ENCODE measurements at regions not wholly inside any gene's neighbourhood (a gene's known extent, or its start where the extent isn't known, plus 50 kb on each side); places are given as distances from the start of the nearest gene placed in this dataset.
"Not testable (repeated sequence)": the region's sequence is repeated elsewhere in the genome, so short reads cannot be mapped to it uniquely, and the experiment has no call there.

DNA sequence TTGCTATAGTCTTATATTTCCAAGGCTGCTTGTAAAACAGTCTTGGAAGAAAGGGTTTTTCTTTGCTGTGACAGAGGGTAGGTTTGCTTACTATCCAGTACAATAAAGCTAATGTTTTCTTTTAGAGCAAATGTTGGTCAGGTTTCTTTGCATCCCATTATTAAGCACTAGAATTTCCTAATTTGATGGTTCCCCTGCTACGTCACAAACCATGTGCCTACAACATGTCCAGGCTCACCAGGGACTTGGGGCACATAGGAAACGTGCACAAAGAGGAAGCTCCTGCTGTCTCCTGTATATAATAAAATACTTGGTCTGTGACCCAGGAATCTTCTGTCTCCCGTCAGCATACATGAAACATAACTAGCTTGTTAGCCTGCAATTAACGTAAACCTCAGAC is 486.3 kb upstream of the LRFN5 start:
- no peak for DNase-seq (ENCODE audit: extremely low read depth, low read depth, low spot score)

GRCh38 chr14:41096131-41096530 is 510.5 kb upstream of the LRFN5 start:
- no peak for DNase-seq (ENCODE audit: extremely low read depth, low read depth, low spot score)

DNA sequence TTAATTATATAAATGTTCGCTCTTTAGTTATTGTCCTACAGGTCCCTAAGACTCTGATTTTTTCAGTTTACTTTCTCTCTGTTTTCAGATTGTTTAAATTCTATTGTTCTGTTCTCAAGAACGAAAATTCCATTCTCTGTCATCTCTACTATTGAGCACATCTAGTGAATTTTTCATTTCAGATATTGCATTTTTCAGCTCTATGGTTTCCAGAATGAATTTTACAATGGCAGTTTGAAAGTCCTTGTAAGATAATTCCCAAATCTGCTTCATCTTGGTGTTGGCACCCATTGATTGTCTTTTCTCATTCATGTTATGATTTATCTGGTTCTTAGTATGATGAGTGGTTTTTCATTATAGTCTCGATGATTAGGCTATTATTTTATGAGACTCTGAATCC is 519.6 kb upstream of the LRFN5 start:
- DNase-seq (ENCODE audit: extremely low read depth, low read depth, low spot score), result no peak

- no peak for DNase-seq (ENCODE audit: extremely low read depth, low read depth, low spot score)
These were observed 533.1 kb upstream of the LRFN5 start for GRCh38 chr14:41073544-41073943.

GRCh38 chr14:41072776-41073175 is 533.9 kb upstream of the LRFN5 start:
- no peak for DNase-seq (ENCODE audit: extremely low read depth, low read depth, low spot score)

DNA sequence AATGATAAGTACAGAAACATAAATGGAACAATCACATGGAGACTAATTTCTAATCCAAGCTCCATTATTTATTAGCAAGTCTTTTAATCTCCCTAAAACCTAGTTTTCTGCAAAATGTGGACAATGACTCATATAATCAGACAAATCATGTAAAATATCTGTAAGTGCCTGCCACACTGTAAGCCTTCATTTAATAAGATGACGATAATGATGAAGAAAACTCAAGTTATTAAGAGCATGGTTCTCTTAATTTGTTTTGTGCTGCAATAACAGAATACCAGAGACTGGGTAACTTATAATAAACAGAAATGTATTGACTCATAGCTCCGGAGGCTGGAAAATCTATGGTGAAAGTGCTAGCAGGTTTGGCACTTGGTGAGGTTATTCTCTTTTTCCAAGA is 535.3 kb upstream of the LRFN5 start:
- no peak for DNase-seq (ENCODE audit: extremely low read depth, low read depth, low spot score)

DNA sequence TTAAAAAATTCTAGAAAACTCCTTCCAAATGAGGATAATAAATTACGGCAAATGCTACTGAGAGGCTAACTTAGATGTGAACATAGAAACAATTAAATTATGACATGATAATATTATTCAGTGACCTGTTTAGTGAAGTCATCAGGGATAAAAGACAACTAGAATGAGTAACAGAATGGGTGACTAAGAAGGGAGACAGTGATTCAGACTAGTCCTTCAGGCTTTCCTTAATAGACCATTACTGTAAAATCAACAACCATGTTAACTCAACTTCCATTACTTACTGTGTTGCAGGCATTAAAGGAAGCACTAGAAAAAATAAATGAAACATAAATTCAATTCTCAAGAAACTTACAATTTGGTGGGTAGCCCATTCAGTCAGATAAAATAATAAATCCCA is 543.9 kb upstream of the LRFN5 start:
- DNase-seq (ENCODE audit: extremely low read depth, low read depth, low spot score), result no peak

DNA sequence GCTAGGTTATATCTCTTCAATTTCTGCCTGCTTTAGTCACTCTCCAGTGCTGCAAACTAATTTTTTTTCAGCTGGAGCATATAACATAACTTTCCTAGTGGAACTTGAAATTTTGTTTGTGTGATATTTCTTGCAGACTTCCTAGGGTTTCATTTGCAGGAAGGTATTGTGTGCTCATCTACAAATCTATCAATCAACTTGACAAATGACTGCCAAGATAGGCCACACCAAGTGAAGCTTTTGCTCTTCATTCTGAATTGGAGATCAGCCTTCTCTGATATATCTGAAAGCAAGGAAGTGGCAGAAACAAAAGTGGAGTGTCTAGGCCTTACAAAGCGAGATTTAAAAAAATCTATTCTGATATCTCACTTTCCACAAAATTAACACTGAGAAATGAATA is 551.1 kb upstream of the LRFN5 start:
- DNase-seq (ENCODE audit: extremely low read depth, low read depth, low spot score), result no peak

- DNase-seq (ENCODE audit: extremely low read depth, low read depth, low spot score), result no peak
These were observed 554.9 kb upstream of the LRFN5 start for GRCh38 chr14:41051801-41052200.

GRCh38 chr14:41047763-41048162 is 558.9 kb upstream of the LRFN5 start:
- DNase-seq (ENCODE audit: extremely low read depth, low read depth, low spot score), result no peak

- no peak for DNase-seq (ENCODE audit: extremely low read depth, low read depth, low spot score)
These were observed 569.3 kb upstream of the LRFN5 start for GRCh38 chr14:41037388-41037787.

DNA sequence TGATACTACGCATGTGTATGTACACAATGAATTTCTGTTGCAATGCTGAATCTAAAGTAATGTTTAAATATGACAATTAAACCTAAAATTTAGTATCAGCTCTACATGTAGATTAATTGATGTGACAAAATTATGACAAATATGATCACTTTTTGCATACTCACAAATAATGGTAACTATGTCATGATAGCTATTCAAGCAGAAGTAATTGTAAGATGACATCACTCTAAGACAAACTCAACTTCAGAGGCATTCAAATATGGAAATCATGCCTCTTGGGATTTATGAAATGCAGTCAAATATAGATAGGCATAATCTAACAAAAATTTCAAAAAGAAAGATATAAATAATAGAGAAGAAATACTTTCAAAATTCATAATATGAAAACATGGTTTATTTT is 571.7 kb upstream of the LRFN5 start:
- no peak for DNase-seq (ENCODE audit: extremely low read depth, low read depth, low spot score)

DNA sequence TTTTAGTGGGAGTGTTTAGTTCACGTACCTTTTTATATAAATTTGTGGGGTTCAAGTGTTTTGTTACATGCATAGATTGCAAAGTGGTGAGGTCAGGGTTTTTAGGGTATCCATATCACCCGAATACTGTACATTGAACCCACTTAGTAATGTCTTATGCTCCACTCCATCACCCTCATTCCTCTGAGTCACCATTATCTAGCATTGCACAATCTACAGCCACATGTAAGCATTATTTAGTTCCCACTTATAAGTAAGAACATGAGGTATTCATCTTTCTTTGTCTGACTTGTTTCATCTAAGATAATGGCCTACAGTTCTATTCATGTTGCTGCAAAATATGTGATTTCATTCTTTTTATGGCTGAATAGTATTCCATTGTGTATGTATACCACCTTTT is 583.7 kb upstream of the LRFN5 start:
- DNase-seq (ENCODE audit: extremely low read depth, low read depth, low spot score), result no peak

DNA sequence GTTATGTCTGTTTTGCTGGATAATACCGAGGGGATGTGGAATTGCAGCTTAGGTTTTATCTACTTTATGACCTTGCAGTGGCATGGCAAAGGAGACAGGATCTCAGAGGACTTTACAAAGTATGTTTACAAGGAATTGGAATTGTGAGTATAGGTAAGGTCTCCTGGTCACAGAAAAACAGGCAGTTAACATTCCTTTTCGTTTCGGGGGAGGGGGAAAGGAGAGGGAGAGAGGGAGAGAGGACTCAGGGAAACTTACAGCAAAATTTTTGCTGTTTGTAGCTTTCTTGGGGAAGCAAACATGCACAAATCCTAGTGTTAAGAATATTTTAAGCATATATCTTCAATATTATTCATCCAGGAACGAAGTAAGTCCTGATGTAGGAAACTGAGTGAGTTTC is 590.5 kb upstream of the LRFN5 start:
- no peak for DNase-seq (ENCODE audit: extremely low read depth, low read depth, low spot score)

DNA sequence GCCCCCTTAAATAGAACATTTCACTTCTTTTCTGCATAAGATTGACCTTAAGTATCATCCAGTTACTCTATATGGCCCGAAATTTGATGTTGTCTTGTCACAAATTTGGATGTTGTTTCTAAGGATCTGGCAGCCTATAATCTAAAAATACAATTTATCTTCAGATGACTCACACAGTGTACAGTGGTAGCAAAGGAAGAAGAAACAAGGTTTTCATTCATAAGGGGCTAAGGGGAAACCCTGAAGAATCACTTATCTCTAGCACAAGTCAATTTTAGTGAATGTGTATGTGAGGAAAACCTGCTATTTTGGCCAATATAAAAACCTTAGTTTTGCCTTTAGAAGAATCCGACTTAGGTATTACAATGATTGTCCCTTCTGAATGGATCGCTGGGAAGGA is 606.3 kb upstream of the LRFN5 start:
- DNase-seq (ENCODE audit: extremely low read depth, low read depth, low spot score), result no peak

DNA sequence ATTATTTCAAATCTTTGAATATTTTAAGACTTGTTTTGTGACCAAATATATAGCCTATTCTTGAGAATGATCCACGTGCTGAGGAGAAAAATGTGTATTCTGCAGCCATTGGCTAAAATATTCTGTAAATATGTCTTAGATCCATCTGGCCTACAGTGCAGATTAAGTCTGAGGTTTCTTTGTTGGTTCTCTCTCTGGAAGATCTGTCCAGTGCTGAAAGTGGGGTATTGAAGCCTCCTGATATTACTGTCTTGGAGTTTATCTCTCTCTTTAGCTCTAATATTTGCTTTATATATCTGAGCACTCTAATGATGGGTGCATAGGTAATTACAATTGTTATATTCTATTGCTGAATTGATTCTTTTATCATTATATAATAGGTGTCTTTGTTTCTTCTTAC is 617.4 kb upstream of the LRFN5 start:
- no peak for DNase-seq (ENCODE audit: extremely low read depth, low read depth, low spot score)

DNA sequence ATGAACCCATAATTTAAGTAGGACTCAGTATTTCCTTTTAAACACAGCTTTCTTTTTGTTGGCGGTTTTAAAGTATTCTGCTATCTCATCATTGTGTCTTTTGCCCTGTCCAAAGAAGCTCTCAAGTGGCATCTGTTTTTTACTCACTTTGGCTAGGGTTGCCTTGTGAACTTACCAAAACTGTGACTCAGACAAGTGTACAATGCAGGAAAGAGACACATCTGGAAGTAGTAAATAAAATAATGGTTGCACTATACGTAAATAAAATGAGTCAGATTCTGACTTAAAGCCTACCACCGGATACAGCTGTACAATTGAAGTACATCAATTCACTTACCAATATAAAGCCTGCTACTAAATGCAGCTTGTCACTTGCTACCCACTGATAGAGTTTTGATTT is 619.2 kb upstream of the LRFN5 start:
- DNase-seq (ENCODE audit: extremely low read depth, low read depth, low spot score), result no peak

GRCh38 chr14:40986655-40987054 is 620.0 kb upstream of the LRFN5 start:
- DNase-seq (ENCODE audit: extremely low read depth, low read depth, low spot score), result no peak

GRCh38 chr14:40985584-40985983 is 621.1 kb upstream of the LRFN5 start:
- no peak for DNase-seq (ENCODE audit: extremely low read depth, low read depth, low spot score)

DNA sequence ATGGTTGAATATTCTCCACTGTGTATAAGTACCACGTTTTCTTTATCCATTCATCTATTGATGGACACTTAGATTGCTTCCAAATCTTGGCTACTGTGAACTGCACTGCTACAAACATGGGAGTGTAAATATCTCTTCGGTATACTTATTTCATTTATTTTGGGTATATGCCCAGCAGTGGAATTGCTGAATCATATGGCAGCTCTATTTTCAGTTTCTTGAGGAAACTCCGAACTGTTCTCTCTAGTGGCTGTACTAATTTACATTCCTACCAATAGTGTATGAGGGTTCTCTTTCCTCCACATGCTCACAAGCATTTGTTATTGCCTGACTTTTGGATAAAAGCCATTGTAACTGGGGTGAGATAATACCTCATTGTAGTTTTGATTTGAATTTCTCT is 623.1 kb upstream of the LRFN5 start:
- no peak for DNase-seq (ENCODE audit: extremely low read depth, low read depth, low spot score)

DNA sequence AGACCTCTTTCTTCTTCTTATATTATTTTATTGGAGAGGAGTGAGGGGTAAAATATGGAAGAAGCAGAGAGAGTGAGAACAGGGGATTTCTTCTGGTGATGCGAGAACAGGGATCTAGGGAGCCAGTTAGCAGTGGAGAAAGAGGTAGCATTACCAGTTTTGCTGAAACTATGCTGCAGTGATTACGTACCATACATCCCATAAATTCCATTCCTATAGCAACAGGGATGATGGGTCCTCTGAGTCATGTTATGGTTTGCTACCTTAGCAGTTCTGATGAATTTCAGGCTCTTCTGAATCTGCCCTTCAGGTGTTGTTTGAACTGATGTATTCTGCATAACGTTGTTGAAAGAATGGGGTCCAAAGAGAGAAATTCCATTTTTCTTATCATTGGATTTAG is 625.4 kb upstream of the LRFN5 start:
- no peak for DNase-seq (ENCODE audit: extremely low read depth, low read depth, low spot score)

- not testable (repeated sequence) for DNase-seq (ENCODE audit: extremely low read depth, low read depth, low spot score)
These were observed 646.4 kb upstream of the LRFN5 start for GRCh38 chr14:40960257-40960656.

DNA sequence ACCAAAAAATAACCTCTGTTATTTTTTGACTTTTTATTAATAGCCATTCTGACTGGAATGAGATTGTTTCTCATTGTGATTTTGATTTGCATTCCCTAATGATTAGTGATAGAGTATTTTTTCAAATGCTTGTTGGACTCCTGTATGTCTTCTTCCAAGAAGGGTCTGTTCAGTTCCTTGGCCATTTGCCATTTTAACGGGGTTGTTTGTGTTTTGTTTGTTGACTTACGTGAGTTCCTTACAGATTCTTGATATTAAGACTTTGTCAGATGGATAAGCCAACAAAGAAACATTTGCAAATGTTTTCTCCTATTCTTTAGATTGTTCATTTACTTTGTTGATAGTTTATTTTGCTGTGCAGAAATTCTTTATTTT is 651.6 kb upstream of the LRFN5 start:
- DNase-seq (ENCODE audit: extremely low read depth, low read depth, low spot score), result no peak
